ENCODE measurements at regions not wholly inside any gene's neighbourhood (a gene's known extent, or its start where the extent isn't known, plus 50 kb on each side); places are given as distances from the start of the nearest gene placed in this dataset.

DNA sequence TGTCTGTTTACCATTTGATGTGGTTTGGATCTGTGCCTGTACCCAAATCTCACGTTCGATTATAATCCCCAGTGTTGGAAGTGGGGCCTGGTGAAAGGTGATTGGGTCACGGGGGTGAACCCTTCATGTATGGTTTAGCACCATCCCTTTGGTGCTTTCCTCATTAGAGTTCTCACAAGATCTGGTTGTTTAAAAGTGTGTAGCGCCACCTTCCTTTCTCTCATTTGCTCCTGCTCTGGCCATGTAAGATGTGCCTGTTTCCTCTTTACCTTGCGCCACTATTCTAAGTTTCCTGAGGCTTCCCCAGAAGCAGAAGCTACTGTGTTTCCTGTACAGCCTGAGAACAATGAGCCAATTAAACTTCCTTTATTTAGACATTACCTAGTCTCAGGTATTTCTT is 610.7 kb upstream of the ADGRL3 start:
- no peaks in the 10 kb centered on the region for H3K27me3 ChIP-seq (replicated peaks; ENCODE audit: insufficient read depth, low read depth, low read length, poor library complexity)
- H3K9me3 ChIP-seq (ENCODE audit: low read depth, low read length, poor library complexity, severe bottlenecking): no peaks in the 10 kb centered on the region
- H3K36me3 ChIP-seq (ENCODE audit: insufficient read depth, low read length, poor library complexity, severe bottlenecking): no peaks in the 10 kb centered on the region
- TF ChIP-seq CTCF (conservative IDR thresholded peaks at IDR 0.05; ENCODE audit: low read depth, low read length): no peak
- TF ChIP-seq EZH2 (IDR thresholded peaks at IDR 0.05; ENCODE audit: borderline replicate concordance, low read depth, low read length, poor library complexity, severe bottlenecking): no peak
- intact Hi-C loops (cut with micrococcal nuclease; ENCODE audit: unreplicated experiment): no loop called here
- BruUV-seq (replicated peaks): no TSS peak
- ChIA-PET POLR2A (ENCODE audit: low non-redundant PET) (no interaction called here), CTCF (no interaction called here)
- no peak overlapping the region for H3K27ac ChIP-seq (ENCODE audit: low read depth, low read length, poor library complexity, severe bottlenecking)
- no peaks in the 10 kb centered on the region for H3K4me1 ChIP-seq (ENCODE audit: insufficient read depth, low read length, poor library complexity, severe bottlenecking)
- no peak overlapping the region for H3K4me3 ChIP-seq (ENCODE audit: low read depth, low read length, poor library complexity, severe bottlenecking)
- no peak for DNase-seq (ENCODE audit: low spot score)

GRCh38 chr4:60590116-60590515 is 610.0 kb upstream of the ADGRL3 start:
- no peaks in the 10 kb centered on the region for H3K27me3 ChIP-seq (replicated peaks; ENCODE audit: insufficient read depth, low read depth, low read length, poor library complexity)

DNA sequence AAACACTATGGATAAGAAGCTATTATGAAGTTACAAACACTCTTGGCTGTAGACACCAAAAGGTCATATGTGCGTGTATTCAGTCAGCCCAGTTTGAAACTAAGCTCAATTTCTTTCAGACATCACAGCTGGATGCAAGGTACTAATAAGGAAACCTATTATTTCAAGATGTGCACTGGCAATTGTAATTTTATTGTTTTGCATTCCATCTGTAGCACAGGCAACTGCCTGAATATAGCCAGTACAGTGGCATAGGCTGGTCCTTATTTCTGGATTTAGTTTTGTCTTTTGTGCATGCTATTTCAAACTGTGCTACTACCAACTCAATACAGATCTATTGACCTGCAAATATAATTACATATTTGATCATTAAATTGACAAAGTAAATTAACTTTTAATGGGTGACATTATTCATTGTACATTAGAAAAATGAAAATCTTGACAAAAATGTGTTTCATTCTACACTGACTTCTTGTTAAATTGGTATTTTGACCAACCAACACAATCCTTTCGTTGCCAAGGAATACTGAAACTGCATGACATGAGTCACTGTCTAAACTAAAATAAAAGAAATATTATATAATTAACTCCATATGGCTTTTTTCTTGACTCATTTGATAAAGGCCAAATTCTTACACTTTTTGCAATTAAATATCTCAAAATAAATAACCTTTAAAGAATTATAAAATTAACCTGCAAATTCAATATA is 594.3 kb upstream of the ADGRL3 start:
- no TSS peak for BruUV-seq (replicated peaks)
- CTCF ChIA-PET: no interaction called here
- no peaks in the 10 kb centered on the region for H3K9me3 ChIP-seq (ENCODE audit: low read depth, low read length, poor library complexity, severe bottlenecking)
- intact Hi-C loops (cut with micrococcal nuclease; ENCODE audit: unreplicated experiment): no loop called here
- no peak overlapping the region for H3K4me3 ChIP-seq (ENCODE audit: low read depth, low read length, poor library complexity, severe bottlenecking)
- H3K27me3 ChIP-seq (replicated peaks; ENCODE audit: insufficient read depth, low read depth, low read length, poor library complexity): no peaks in the 10 kb centered on the region
- POLR2A ChIA-PET (ENCODE audit: low non-redundant PET): no interaction called here
- no peak overlapping the region for H3K27ac ChIP-seq (ENCODE audit: low read depth, low read length, poor library complexity, severe bottlenecking)
- no peak for TF ChIP-seq CTCF (conservative IDR thresholded peaks at IDR 0.05; ENCODE audit: low read depth, low read length)
- TF ChIP-seq EZH2 (IDR thresholded peaks at IDR 0.05; ENCODE audit: borderline replicate concordance, low read depth, low read length, poor library complexity, severe bottlenecking): no peak
- H3K4me1 ChIP-seq (ENCODE audit: insufficient read depth, low read length, poor library complexity, severe bottlenecking): no peaks in the 10 kb centered on the region
- H3K36me3 ChIP-seq (ENCODE audit: insufficient read depth, low read length, poor library complexity, severe bottlenecking): no peaks in the 10 kb centered on the region
- DNase-seq (ENCODE audit: low spot score): no peak

More at GRCh38 chr4:60590116-60590515, 610.0 kb upstream of the ADGRL3 start:
- no TSS peak for BruUV-seq (replicated peaks)
- POLR2A ChIA-PET (ENCODE audit: low non-redundant PET): no interaction called here
- intact Hi-C loops (cut with micrococcal nuclease; ENCODE audit: unreplicated experiment): no loop called here
- Histone ChIP-seq H3K9me3 (ENCODE audit: low read depth, low read length, poor library complexity, severe bottlenecking) (no peaks in the 10 kb centered on the region), H3K36me3 (ENCODE audit: insufficient read depth, low read length, poor library complexity, severe bottlenecking) (no peaks in the 10 kb centered on the region), H3K27ac (ENCODE audit: low read depth, low read length, poor library complexity, severe bottlenecking) (no peak overlapping the region), H3K4me3 (ENCODE audit: low read depth, low read length, poor library complexity, severe bottlenecking) (no peak overlapping the region), H3K4me1 (ENCODE audit: insufficient read depth, low read length, poor library complexity, severe bottlenecking) (no peaks in the 10 kb centered on the region)
- DNase-seq (ENCODE audit: low spot score): no peak
- CTCF ChIA-PET: no interaction called here
- TF ChIP-seq CTCF (conservative IDR thresholded peaks at IDR 0.05; ENCODE audit: low read depth, low read length): no peak
- TF ChIP-seq EZH2 (IDR thresholded peaks at IDR 0.05; ENCODE audit: borderline replicate concordance, low read depth, low read length, poor library complexity, severe bottlenecking): no peak
